HepG2 (cell line): ENCODE measurements at regions not wholly inside any gene's neighbourhood (a gene's known extent, or its start where the extent isn't known, plus 50 kb on each side); places are given as distances from the start of the nearest gene placed in this dataset.

ENCODE experiments used
- ATAC-seq: fragments of 200-7000 bp; cut with Tn5 transposase; 3 replicates; pipeline ENCODE4 v1.9.1; 2020; ENCODE audit warnings: mild to moderate bottlenecking, moderate library complexity
- BruUV-seq: library from RNA; stranded (reverse); fragments of 400-500 nt; replicated peaks from 2 replicates; lab custom pipeline; 2021; lab: Mats Ljungman, UMichigan
- CTCF ChIA-PET: fragments of 300-600 bp; formaldehyde crosslinking; extraction: SDS; loops from one replicate; lab custom pipeline; 2021; ENCODE audit warnings: low total read pairs, inconsistent platforms, low intra/inter-chr PET ratio; lab: Yijun Ruan, JAX
- POLR2A ChIA-PET: fragments of 350-600 bp; sonication (Branson Sonifier 250); formaldehyde crosslinking; loops from one replicate; lab custom pipeline; 2020; ENCODE audit warnings: antibody characterized with exemption, inconsistent platforms; lab: Yijun Ruan, JAX
- DNase-seq: peaks from one replicate; pipeline ENCODE4 v3.0.0-alpha.2; 2015; ENCODE audit warnings: low spot score
- FAIRE-seq: peaks from 3 replicates; lab custom pipeline; 2011; peaks lifted over from hg19 to GRCh38; lab: Jason Lieb, UNC
- H2AFZ ChIP-seq: one replicate; pipeline ENCODE4 v1.6.1; 2011; ENCODE audit warnings: low read length, inconsistent platforms
- H3K27ac ChIP-seq: fragments of 300-600 bp; 3 replicates; pipeline ENCODE4 v1.8.0; 2011; ENCODE audit warnings: mixed run types, mild to moderate bottlenecking, mixed read lengths, low read length, inconsistent platforms; ENCODE audit not compliant: insufficient read depth; ENCODE audit errors: extremely low read length
- H3K27me3 ChIP-seq, 2 experiments: fragments of 200-600 bp in 1 of 2; 2 replicates in 1 of 2; 3 replicates in 1 of 2; pipeline versions ENCODE4 v1.6.0 to v1.8.0; 2011; ENCODE audit warnings: low read length in 2 of 2, mild to moderate bottlenecking in 2 of 2, moderate library complexity in 2 of 2, inconsistent platforms in 1 of 2; ENCODE audit not compliant: insufficient read depth in 2 of 2, control insufficient read depth in 1 of 2
- H3K36me3 ChIP-seq, 2 experiments: fragments of 200-600 bp in 1 of 2; replicated peaks in 1 of 2; 2 replicates in 1 of 2; 3 replicates in 1 of 2; pipeline versions ENCODE4 v1.5.1 to v1.8.0; 2011; ENCODE audit warnings: low read length in 2 of 2, inconsistent platforms in 1 of 2; ENCODE audit not compliant: insufficient read depth in 2 of 2, control insufficient read depth in 1 of 2
- H3K4me1 ChIP-seq: 2 replicates; pipeline ENCODE4 v1.5.1; 2012; ENCODE audit warnings: low read length, inconsistent platforms; ENCODE audit not compliant: insufficient read depth
- H3K4me2 ChIP-seq: 2 replicates; pipeline ENCODE4 v1.6.0; 2011; ENCODE audit warnings: low read depth, low read length, inconsistent platforms
- H3K4me3 ChIP-seq, 3 experiments: fragments of 200-600 bp in 1 of 3; sonication (generic), shearing (Covaris generic) in 1 of 3; replicated peaks in 1 of 3; 2 replicates each; pipeline ENCODE4 v1.5.1; 2011 to 2016; ENCODE audit warnings: low read length in 3 of 3, inconsistent platforms in 2 of 3, low read depth in 2 of 3, mild to moderate bottlenecking in 2 of 3, control low read depth in 1 of 3, mixed read lengths in 1 of 3; ENCODE audit not compliant: insufficient read depth in 1 of 3
- H3K79me2 ChIP-seq: one replicate; pipeline ENCODE4 v1.6.1; 2011; ENCODE audit warnings: low read length, inconsistent platforms; ENCODE audit not compliant: insufficient read depth
- H3K9ac ChIP-seq: 2 replicates; pipeline ENCODE4 v1.6.0; 2011; ENCODE audit warnings: mild to moderate bottlenecking, low read depth, low read length, inconsistent platforms; ENCODE audit not compliant: insufficient read depth
- H3K9me3 ChIP-seq: 2 replicates; pipeline ENCODE4 v1.5.1; 2012; ENCODE audit warnings: mild to moderate bottlenecking, low read length
- H4K20me1 ChIP-seq: 2 replicates; pipeline ENCODE4 v1.6.0; 2011; ENCODE audit warnings: inconsistent platforms, mild to moderate bottlenecking, low read length, moderate library complexity; ENCODE audit not compliant: insufficient read depth
- AHR ChIP-seq: IDR thresholded peaks from 2 replicates; pipeline ENCODE4 v1.6.1; 2018; ENCODE audit warnings: missing genetic modification reagents, missing compliant biosample characterization
- AKAP8 ChIP-seq: sonication (generic); formaldehyde crosslinking; IDR thresholded peaks from 2 replicates; pipeline ENCODE4 v1.5.1; 2020; ENCODE audit warnings: mild to moderate bottlenecking, missing genetic modification reagents
- ARHGAP35 ChIP-seq: sonication (generic); formaldehyde crosslinking; IDR thresholded peaks from 2 replicates; pipeline ENCODE4 v1.9.0; 2022; ENCODE audit warnings: mild to moderate bottlenecking, inconsistent platforms, moderate library complexity, missing genetic modification reagents, borderline replicate concordance
- DBP ChIP-seq: sonication (generic); formaldehyde crosslinking; IDR thresholded peaks from 2 replicates; pipeline ENCODE4 v1.4.0; 2020; ENCODE audit warnings: missing genetic modification reagents; ENCODE audit errors: not compliant biosample characterization
- GPN1 ChIP-seq: sonication (generic); formaldehyde crosslinking; IDR thresholded peaks from 2 replicates; pipeline ENCODE4 v1.5.1; 2020; ENCODE audit warnings: missing genetic modification reagents, borderline replicate concordance
- HHEX ChIP-seq: IDR thresholded peaks from 2 replicates; pipeline ENCODE4 v1.6.1; 2016; ENCODE audit warnings: control low read depth
- HNRNPLL ChIP-seq: fragments of 200-400 bp; formaldehyde crosslinking; IDR thresholded peaks from 2 replicates; pipeline ENCODE4 v1.6.1; 2017; ENCODE audit warnings: mild to moderate bottlenecking, low read depth, low read length; ENCODE audit not compliant: poor library complexity, severe bottlenecking
- KDM6A ChIP-seq: IDR thresholded peaks from 2 replicates; pipeline ENCODE4 v1.6.1; 2016; ENCODE audit warnings: low read depth
- MIER2 ChIP-seq: IDR thresholded peaks from 2 replicates; pipeline ENCODE4 v1.6.1; 2016; ENCODE audit warnings: missing biosample characterization, missing genetic modification reagents
- MIXL1 ChIP-seq: IDR thresholded peaks from 2 replicates; pipeline ENCODE4 v1.6.1; 2016
- MYC ChIP-seq: sonication (generic); formaldehyde crosslinking; IDR thresholded peaks from 2 replicates; pipeline ENCODE4 v1.9.0; 2021; ENCODE audit warnings: missing genetic modification reagents, borderline replicate concordance
- PITX1 ChIP-seq: sonication (generic); formaldehyde crosslinking; IDR thresholded peaks from 2 replicates; pipeline ENCODE4 v1.5.1; 2020; ENCODE audit warnings: mild to moderate bottlenecking, missing genetic modification reagents
- POLR2A ChIP-seq, 2 experiments: IDR thresholded peaks; 2 replicates each; pipeline ENCODE4 v1.6.1; 2011; ENCODE audit warnings: low read depth in 2 of 2, low read length in 2 of 2, mild to moderate bottlenecking in 1 of 2, moderate library complexity in 1 of 2; ENCODE audit not compliant: insufficient read depth in 1 of 2
- SNRNP70 ChIP-seq: fragments of 200-400 bp; formaldehyde crosslinking; IDR thresholded peaks from 2 replicates; pipeline ENCODE4 v1.6.1; 2017; ENCODE audit warnings: mild to moderate bottlenecking, low read depth, low read length, moderate library complexity
- TCF7 ChIP-seq: sonication (generic); IDR thresholded peaks from 2 replicates; pipeline ENCODE4 v1.6.1; 2016; ENCODE audit warnings: antibody characterized with exemption, low read depth
- YEATS4 ChIP-seq: sonication (generic); formaldehyde crosslinking; IDR thresholded peaks from 2 replicates; pipeline ENCODE4 v1.4.0; 2020; ENCODE audit warnings: missing genetic modification reagents, borderline replicate concordance
- ZNF274 ChIP-seq: sonication (generic); formaldehyde crosslinking; IDR thresholded peaks from 2 replicates; pipeline ENCODE4 v1.5.1; 2020; ENCODE audit warnings: mild to moderate bottlenecking, missing genetic modification reagents
- ZNF350 ChIP-seq: sonication (generic); formaldehyde crosslinking; IDR thresholded peaks from 2 replicates; pipeline ENCODE4 v1.4.0; 2020; ENCODE audit warnings: mild to moderate bottlenecking, low read depth, missing genetic modification reagents, borderline replicate concordance
- ZNF570 ChIP-seq: sonication (generic); formaldehyde crosslinking; IDR thresholded peaks from 2 replicates; pipeline ENCODE4 v1.4.0; 2020; ENCODE audit warnings: mild to moderate bottlenecking, missing genetic modification reagents, borderline replicate concordance
- ZNF746 ChIP-seq: sonication (generic); formaldehyde crosslinking; IDR thresholded peaks from 2 replicates; pipeline ENCODE4 v1.8.0; 2022; ENCODE audit warnings: mild to moderate bottlenecking, missing genetic modification reagents
- WGBS: methylation state at CpG from one replicate; pipeline ENCODE4 v1.1.6; 2017; ENCODE audit warnings: low lambda C conversion rate; 5-methylcytosine and 5-hydroxymethylcytosine counted together
- in situ Hi-C: cut with HindIII; loops from 2 replicates; pipeline ENCODE4 v1.10.0; 2017; ENCODE audit warnings: low pct_unique_long_range_greater_than_20kb; ENCODE audit not compliant: extremely low pct_ligation_motif_present
- intact Hi-C: fragments of 100-400 bp; cut with micrococcal nuclease; formaldehyde crosslinking; loops from one replicate; pipeline ENCODE4 v1.10.0; 2022; ENCODE audit not compliant: unreplicated experiment

DNA sequence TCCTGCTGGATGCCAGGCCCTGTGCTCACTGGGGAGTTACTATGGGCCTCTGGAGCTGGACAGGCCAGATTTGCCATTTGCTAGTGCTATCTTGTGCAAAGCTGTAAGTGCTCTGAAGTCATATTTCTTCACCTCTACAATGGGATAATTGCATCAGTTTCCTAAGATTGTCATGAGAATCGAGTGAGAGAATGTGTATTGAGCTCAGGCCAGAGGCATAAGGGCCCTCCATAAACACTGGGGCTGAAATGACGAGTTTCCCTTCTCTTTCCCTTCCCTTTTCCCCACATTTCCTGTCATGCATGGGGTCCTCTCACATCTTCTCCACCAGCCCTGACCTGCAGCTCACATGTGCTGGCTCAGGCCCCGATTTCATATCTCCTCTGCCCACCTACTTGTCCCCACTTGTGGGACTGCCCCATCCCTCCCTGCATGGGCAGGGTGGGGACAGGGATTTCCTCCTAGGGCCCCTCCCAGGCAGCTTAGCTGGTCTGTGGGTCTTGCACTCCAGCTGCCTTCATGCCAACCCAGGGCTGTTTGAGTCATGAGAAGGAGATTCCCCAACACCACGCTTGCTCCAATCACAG, 358.8 kb downstream of the MID1IP1 start:
- Histone ChIP-seq H3K79me2 (no peaks in the 10 kb centered on the region), H3K9me3 (no peaks in the 10 kb centered on the region), H3K36me3 (no peaks in the 10 kb centered on the region), H3K9ac (no peak overlapping the region), H3K4me2 (no peak overlapping the region), H2AFZ (no peak overlapping the region), H3K4me1 (no peaks in the 10 kb centered on the region), H4K20me1 (no peaks in the 10 kb centered on the region), H3K4me3 (no peak overlapping the region), H3K27ac (no peak overlapping the region), H3K27me3 (no peaks in the 10 kb centered on the region)
- ATAC-seq = no peak
- DNase-seq = no peak
- ChIA-PET CTCF (no interaction called here), POLR2A (no interaction called here)
- in situ Hi-C loops = no loop called here
- 8% methylated on average over 3 of the region's 4 CpGs for WGBS
- no TSS peak for BruUV-seq
- TF ChIP-seq ZNF274 (CRISPR knock-in tag) = no peak
- no peak for TF ChIP-seq GPN1 (CRISPR knock-in tag)
- TF ChIP-seq AHR (CRISPR knock-in tag) = no peak
- TF ChIP-seq ZNF350 (CRISPR knock-in tag) = no peak
- no peak for TF ChIP-seq ARHGAP35
- TF ChIP-seq DBP (CRISPR knock-in tag) = no peak
- no peak for TF ChIP-seq HHEX (CRISPR knock-in tag)
- TF ChIP-seq MYC (CRISPR knock-in tag) = no peak
- TF ChIP-seq HNRNPLL = no peak
- TF ChIP-seq YEATS4 = no peak
- TF ChIP-seq SNRNP70 = no peak
- no peak for TF ChIP-seq KDM6A
- no peak for TF ChIP-seq ZNF570
- no peak for TF ChIP-seq PITX1 (CRISPR knock-in tag)
- TF ChIP-seq POLR2A (IDR thresholded peaks at IDR 0.05; ENCODE audit: insufficient read depth in 1 of 2, low read depth in 2 of 2, low read length in 2 of 2) = no peak
- TF ChIP-seq MIER2 = no peak
- no peak for TF ChIP-seq TCF7
- TF ChIP-seq MIXL1 (CRISPR knock-in tag) = no peak
- TF ChIP-seq ZNF746 (CRISPR knock-in tag) = no peak
- no peak for TF ChIP-seq AKAP8
- intact Hi-C loops = no loop called here
- no peak for FAIRE-seq
